Ishikawa (cell line): ENCODE measurements at regions not wholly inside any gene's neighbourhood (a gene's known extent, or its start where the extent isn't known, plus 50 kb on each side); places are given as distances from the start of the nearest gene placed in this dataset.

Experiments used
- EGR1 ChIP-seq: IDR thresholded peaks from 2 replicates; pipeline ENCODE4 v1.6.1; 2012
- EP300 ChIP-seq: IDR thresholded peaks from 2 replicates; pipeline ENCODE4 v1.6.1; 2012; ENCODE audit warnings: borderline replicate concordance
- RAD21 ChIP-seq: IDR thresholded peaks from 2 replicates; pipeline ENCODE4 v1.6.1; 2012; ENCODE audit warnings: low read depth
- TAF1 ChIP-seq: IDR thresholded peaks from 2 replicates; pipeline ENCODE4 v1.6.1; 2012; ENCODE audit warnings: low read depth, mild to moderate bottlenecking
- TCF12 ChIP-seq: IDR thresholded peaks from 2 replicates; pipeline ENCODE4 v1.6.1; 2012; ENCODE audit warnings: low read depth
- YY1 ChIP-seq: IDR thresholded peaks from 2 replicates; pipeline ENCODE4 v1.6.1; 2012; ENCODE audit warnings: low read depth
- ZBTB7A ChIP-seq: IDR thresholded peaks from 2 replicates; pipeline ENCODE4 v1.6.1; 2012; ENCODE audit warnings: low read depth
- TF ChIP-seq, protein P1 (sequence below): IDR thresholded peaks from 2 replicates; pipeline ENCODE4 v1.6.1; 2012
- TF ChIP-seq, protein P2 (sequence below): IDR thresholded peaks from 2 replicates; pipeline ENCODE4 v1.6.1; 2012; ENCODE audit warnings: low read depth, mild to moderate bottlenecking
- TF ChIP-seq, protein P3 (sequence below): IDR thresholded peaks from 2 replicates; pipeline ENCODE4 v1.6.1; 2012

DNA sequence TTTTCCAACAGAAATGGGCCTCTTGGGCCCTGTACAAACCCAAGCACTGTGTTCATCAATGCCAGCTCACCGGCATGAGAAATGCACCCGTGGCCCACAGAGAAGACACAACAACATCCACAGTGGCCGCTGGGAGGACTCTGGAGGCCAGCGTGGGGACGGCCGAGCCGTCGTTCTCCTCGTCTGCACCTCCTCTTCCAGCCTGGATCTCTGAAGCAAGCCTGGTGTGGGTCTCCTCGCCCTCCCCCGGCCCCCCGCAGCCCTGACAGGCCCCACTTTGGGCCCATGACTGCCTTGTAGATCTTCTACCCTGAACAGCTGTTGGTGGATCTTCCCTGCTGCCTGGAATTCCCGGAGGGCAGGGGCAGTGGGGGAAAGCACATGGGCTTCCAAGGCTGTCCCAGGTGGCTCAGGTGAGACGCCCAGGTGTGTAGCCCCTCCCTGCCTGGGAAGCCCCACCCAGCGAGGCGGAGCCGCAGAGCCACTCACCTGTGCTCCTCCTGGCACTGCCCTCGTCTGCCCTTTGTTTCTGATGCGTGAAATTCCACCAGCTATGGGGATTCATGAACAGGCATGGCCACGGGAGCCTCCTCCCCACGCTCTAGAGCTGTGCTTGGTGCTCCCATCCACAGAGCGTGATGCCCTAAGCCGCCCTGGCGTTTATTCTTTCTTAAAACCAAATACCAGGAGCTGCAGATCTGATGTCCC, 225.9 kb downstream of the BRD1 start:
- TF ChIP-seq, protein P1, sequence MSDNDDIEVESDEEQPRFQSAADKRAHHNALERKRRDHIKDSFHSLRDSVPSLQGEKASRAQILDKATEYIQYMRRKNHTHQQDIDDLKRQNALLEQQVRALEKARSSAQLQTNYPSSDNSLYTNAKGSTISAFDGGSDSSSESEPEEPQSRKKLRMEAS, result no peak
- TF ChIP-seq YY1 (no peak), EP300 (no peak), TAF1 (no peak), ZBTB7A (no peak), RAD21 (no peak), EGR1 (no peak), TCF12 (no peak)
- TF ChIP-seq, protein P2, sequence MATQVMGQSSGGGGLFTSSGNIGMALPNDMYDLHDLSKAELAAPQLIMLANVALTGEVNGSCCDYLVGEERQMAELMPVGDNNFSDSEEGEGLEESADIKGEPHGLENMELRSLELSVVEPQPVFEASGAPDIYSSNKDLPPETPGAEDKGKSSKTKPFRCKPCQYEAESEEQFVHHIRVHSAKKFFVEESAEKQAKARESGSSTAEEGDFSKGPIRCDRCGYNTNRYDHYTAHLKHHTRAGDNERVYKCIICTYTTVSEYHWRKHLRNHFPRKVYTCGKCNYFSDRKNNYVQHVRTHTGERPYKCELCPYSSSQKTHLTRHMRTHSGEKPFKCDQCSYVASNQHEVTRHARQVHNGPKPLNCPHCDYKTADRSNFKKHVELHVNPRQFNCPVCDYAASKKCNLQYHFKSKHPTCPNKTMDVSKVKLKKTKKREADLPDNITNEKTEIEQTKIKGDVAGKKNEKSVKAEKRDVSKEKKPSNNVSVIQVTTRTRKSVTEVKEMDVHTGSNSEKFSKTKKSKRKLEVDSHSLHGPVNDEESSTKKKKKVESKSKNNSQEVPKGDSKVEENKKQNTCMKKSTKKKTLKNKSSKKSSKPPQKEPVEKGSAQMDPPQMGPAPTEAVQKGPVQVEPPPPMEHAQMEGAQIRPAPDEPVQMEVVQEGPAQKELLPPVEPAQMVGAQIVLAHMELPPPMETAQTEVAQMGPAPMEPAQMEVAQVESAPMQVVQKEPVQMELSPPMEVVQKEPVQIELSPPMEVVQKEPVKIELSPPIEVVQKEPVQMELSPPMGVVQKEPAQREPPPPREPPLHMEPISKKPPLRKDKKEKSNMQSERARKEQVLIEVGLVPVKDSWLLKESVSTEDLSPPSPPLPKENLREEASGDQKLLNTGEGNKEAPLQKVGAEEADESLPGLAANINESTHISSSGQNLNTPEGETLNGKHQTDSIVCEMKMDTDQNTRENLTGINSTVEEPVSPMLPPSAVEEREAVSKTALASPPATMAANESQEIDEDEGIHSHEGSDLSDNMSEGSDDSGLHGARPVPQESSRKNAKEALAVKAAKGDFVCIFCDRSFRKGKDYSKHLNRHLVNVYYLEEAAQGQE, result no peak
- TF ChIP-seq, protein P3, sequence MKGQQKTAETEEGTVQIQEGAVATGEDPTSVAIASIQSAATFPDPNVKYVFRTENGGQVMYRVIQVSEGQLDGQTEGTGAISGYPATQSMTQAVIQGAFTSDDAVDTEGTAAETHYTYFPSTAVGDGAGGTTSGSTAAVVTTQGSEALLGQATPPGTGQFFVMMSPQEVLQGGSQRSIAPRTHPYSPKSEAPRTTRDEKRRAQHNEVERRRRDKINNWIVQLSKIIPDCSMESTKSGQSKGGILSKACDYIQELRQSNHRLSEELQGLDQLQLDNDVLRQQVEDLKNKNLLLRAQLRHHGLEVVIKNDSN, result no peak
